K562 (cell line): ENCODE measurements at regions not wholly inside any gene's neighbourhood (a gene's known extent, or its start where the extent isn't known, plus 50 kb on each side); places are given as distances from the start of the nearest gene placed in this dataset.

Experiments used
- ATAC-seq: fragments of 200-7000 bp; cut with Tn5 transposase; 3 replicates; pipeline ENCODE4 v1.9.1; 2020; ENCODE audit warnings: moderate library complexity
- BruUV-seq: library from RNA; stranded (reverse); fragments of 400-500 nt; replicated peaks from 2 replicates; lab custom pipeline; 2021; lab: Mats Ljungman, UMichigan
- CTCF ChIA-PET: fragments of 300-600 bp; formaldehyde crosslinking; extraction: SDS; loops from one replicate; lab custom pipeline; 2021; ENCODE audit warnings: low intra/inter-chr PET ratio; lab: Yijun Ruan, JAX
- POLR2A ChIA-PET: fragments of 300-600, 350-650 bp; sonication (Branson Sonifier 250); formaldehyde crosslinking; extraction: SDS; loops from one replicate; lab custom pipeline; 2021; ENCODE audit warnings: antibody characterized with exemption, inconsistent platforms; lab: Yijun Ruan, JAX
- DNase-seq, 4 experiments: peaks; one replicate each; pipeline versions ENCODE4 v3.0.0 to v3.0.0-alpha.2; 2011 to 2018; ENCODE audit warnings: low spot score in 3 of 4, mixed read lengths in 3 of 4; ENCODE audit errors: extremely low read depth in 1 of 4
- FAIRE-seq: peaks from 2 replicates; lab custom pipeline; 2011; peaks lifted over from hg19 to GRCh38; lab: Jason Lieb, UNC
- H2AFZ ChIP-seq: 2 replicates; pipeline ENCODE4 v1.6.0; 2011; ENCODE audit warnings: low read depth, low read length, control low read depth, inconsistent platforms
- H3K27ac ChIP-seq: fragments of 200-600 bp; 3 replicates; pipeline ENCODE4 v1.8.0; 2011; ENCODE audit warnings: low read depth, mild to moderate bottlenecking, control low read depth, inconsistent platforms, low read length, moderate library complexity, mixed read lengths; ENCODE audit errors: extremely low read depth
- H3K27me3 ChIP-seq, 2 experiments: fragments of 300-600 bp in 1 of 2; 2 replicates in 1 of 2; 3 replicates in 1 of 2; pipeline versions ENCODE4 v1.6.0 to v1.8.0; 2011; ENCODE audit warnings: inconsistent platforms in 2 of 2, low read length in 2 of 2, mild to moderate bottlenecking in 1 of 2, mixed read lengths in 1 of 2, moderate library complexity in 1 of 2; ENCODE audit not compliant: control insufficient read depth in 2 of 2, insufficient read depth in 2 of 2
- H3K36me3 ChIP-seq: fragments of 300-600 bp; 3 replicates; pipeline ENCODE4 v1.8.0; 2011; ENCODE audit warnings: mild to moderate bottlenecking, low read length, inconsistent platforms; ENCODE audit not compliant: control insufficient read depth, insufficient read depth
- H3K4me1 ChIP-seq, 2 experiments: fragments of 200-600 bp in 1 of 2; replicated peaks in 1 of 2; 2 replicates in 1 of 2; 3 replicates in 1 of 2; pipeline versions ENCODE4 v1.5.1 to v1.8.0; 2011; ENCODE audit warnings: inconsistent platforms in 2 of 2, low read length in 2 of 2, mild to moderate bottlenecking in 1 of 2, mixed read lengths in 1 of 2, moderate library complexity in 1 of 2; ENCODE audit not compliant: control insufficient read depth in 2 of 2, insufficient read depth in 2 of 2
- H3K4me2 ChIP-seq: 2 replicates; pipeline ENCODE4 v1.6.1; 2011; ENCODE audit warnings: low read length, control low read depth, inconsistent platforms, mixed read lengths; ENCODE audit not compliant: insufficient read depth
- H3K4me3 ChIP-seq: fragments of 200-600 bp; sonication (generic), shearing (Covaris generic); 2 replicates; pipeline ENCODE4 v1.5.1; 2016; ENCODE audit warnings: control low read depth, inconsistent platforms
- H3K79me2 ChIP-seq: fragments of 200-600 bp; 3 replicates; pipeline ENCODE4 v1.8.0; 2011; ENCODE audit warnings: low read length, inconsistent platforms; ENCODE audit not compliant: control insufficient read depth, insufficient read depth
- H3K9ac ChIP-seq, 2 experiments: 2 replicates each; pipeline versions ENCODE4 v1.6.0 to v1.6.1; 2011; ENCODE audit warnings: low read depth in 2 of 2, low read length in 2 of 2, control low read depth in 1 of 2, inconsistent platforms in 1 of 2, mild to moderate bottlenecking in 1 of 2, mixed read lengths in 1 of 2; ENCODE audit not compliant: insufficient read depth in 1 of 2
- H3K9me1 ChIP-seq: one replicate; pipeline ENCODE4 v1.6.0; 2011; ENCODE audit warnings: inconsistent platforms, mild to moderate bottlenecking, low read length, moderate library complexity; ENCODE audit not compliant: control insufficient read depth, insufficient read depth
- H3K9me3 ChIP-seq: replicated peaks from 2 replicates; pipeline ENCODE4 v1.5.1; 2011; ENCODE audit warnings: low read depth, low read length, inconsistent platforms; ENCODE audit not compliant: control insufficient read depth, insufficient read depth
- H4K20me1 ChIP-seq: replicated peaks from 2 replicates; pipeline ENCODE4 v1.6.1; 2011; ENCODE audit warnings: low read length, inconsistent platforms, mixed read lengths; ENCODE audit not compliant: control insufficient read depth, insufficient read depth
- DMBX1 ChIP-seq: fragments of 250-450 bp; sonication (Bioruptor Pico); IDR thresholded peaks from 2 replicates; pipeline ENCODE4 v1.8.0; 2022; ENCODE audit warnings: inconsistent platforms, mild to moderate bottlenecking, moderate library complexity, borderline replicate concordance
- ETS1 ChIP-seq: conservative IDR thresholded peaks from 2 replicates; pipeline ENCODE4 v1.6.1; 2011; ENCODE audit warnings: low read depth, mild to moderate bottlenecking, low read length; ENCODE audit not compliant: control insufficient read depth
- EWSR1 ChIP-seq: fragments of 450-650 bp; IDR thresholded peaks from 2 replicates; pipeline ENCODE4 v1.6.1; 2018; ENCODE audit warnings: borderline replicate concordance, mild to moderate bottlenecking, low read depth, moderate library complexity; ENCODE audit not compliant: partially characterized antibody
- ILF3 ChIP-seq: fragments of 450-650 bp; IDR thresholded peaks from 2 replicates; pipeline ENCODE4 v1.6.1; 2018; ENCODE audit warnings: antibody characterized with exemption, mild to moderate bottlenecking, moderate library complexity, borderline replicate concordance
- PATZ1 ChIP-seq: fragments of 250-450 bp; sonication (Bioruptor Pico); IDR thresholded peaks from 2 replicates; pipeline ENCODE4 v1.5.0; 2020; ENCODE audit warnings: mild to moderate bottlenecking, borderline replicate concordance
- TBP ChIP-seq: optimal IDR thresholded peaks from 2 replicates; pipeline ENCODE3; 2011; ENCODE audit warnings: low read depth, low read length, improper control_type of control experiment
- ZBED1 ChIP-seq: IDR thresholded peaks from 2 replicates; pipeline ENCODE4 v1.6.1; 2014
- WGBS: fragments of 100-300 bp; shearing (Covaris generic); methylation state at CpG from one replicate; pipeline ENCODE4 v1.1.6; 2016; ENCODE audit warnings: low coverage, mixed read lengths; ENCODE audit not compliant: insufficient coverage; ENCODE audit errors: missing lambda C conversion rate; 5-methylcytosine and 5-hydroxymethylcytosine counted together
- in situ Hi-C: fragments of 300-500 bp; cut with MboI; formaldehyde crosslinking; loops from 4 replicates; pipeline ENCODE4 v1.15.0; 2018; ENCODE audit warnings: inconsistent platforms, mixed read lengths
- intact Hi-C: fragments of 100-400 bp; cut with micrococcal nuclease; formaldehyde crosslinking; loops from 2 replicates; pipeline ENCODE4 v1.14.2; 2022
- TF ChIP-seq, protein P1 (sequence below): fragments of 250-450 bp; sonication (Bioruptor Pico); IDR thresholded peaks from 2 replicates; pipeline ENCODE4 v1.5.0; 2021
- TF ChIP-seq, protein P2 (sequence below), 2 experiments: fragments of 450-650 bp in 1 of 2; sonication (generic) in 1 of 2; formaldehyde crosslinking in 1 of 2; IDR thresholded peaks; 2 replicates each; pipeline versions ENCODE4 v1.7.1 to v1.9.0; 2016 to 2022; ENCODE audit warnings: inconsistent platforms in 1 of 2, mild to moderate bottlenecking in 1 of 2, missing genetic modification reagents in 1 of 2

DNA sequence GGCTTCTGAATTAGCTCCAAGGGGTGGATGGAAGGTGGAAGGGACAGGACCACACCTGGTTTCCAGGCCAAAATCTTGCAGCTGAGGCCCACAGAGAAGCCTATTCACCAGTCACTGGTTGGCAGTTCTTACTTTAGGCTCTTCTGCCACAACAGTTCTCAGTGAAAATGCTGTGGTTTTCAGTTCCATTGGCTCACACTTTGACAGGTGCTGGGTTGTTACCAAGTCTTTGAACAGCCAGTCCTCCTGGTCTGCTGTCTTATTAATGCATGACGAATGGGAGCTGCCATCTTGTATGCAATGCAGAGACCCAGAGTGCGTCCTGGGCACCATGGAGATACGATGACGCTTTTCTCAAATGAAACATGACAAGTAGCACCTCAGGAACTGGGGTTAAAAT lies 232.0 kb upstream of the ZBED5 start:
- POLR2A ChIA-PET, result no interaction called here
- no peak for ATAC-seq
- no peaks in the 10 kb centered on the region for H4K20me1 ChIP-seq
- WGBS, result 2% methylated on average over 4 of the region's 4 CpGs
- no peak for DNase-seq
- no TSS peak for BruUV-seq
- H3K4me3 ChIP-seq, result no peak overlapping the region
- no peak overlapping the region for H3K9ac ChIP-seq
- no peak overlapping the region for H3K27ac ChIP-seq
- H3K9me3 ChIP-seq, result peaks cover 2% of the 10 kb centered on the region; the same call in 1 of the 2 replicates
- intact Hi-C loops, result no loop called here
- no peak for FAIRE-seq
- H3K27me3 ChIP-seq, result no peaks in the 10 kb centered on the region
- in situ Hi-C loops, result no loop called here
- no peaks in the 10 kb centered on the region for H3K4me1 ChIP-seq
- H3K36me3 ChIP-seq, result no peaks in the 10 kb centered on the region
- no peak overlapping the region for H2AFZ ChIP-seq
- CTCF ChIA-PET, result no interaction called here
- H3K9me1 ChIP-seq, result no peaks in the 10 kb centered on the region
- H3K79me2 ChIP-seq, result no peaks in the 10 kb centered on the region
- H3K4me2 ChIP-seq, result no peak overlapping the region
- no peak for TF ChIP-seq TBP
- TF ChIP-seq DMBX1 (CRISPR knock-in tag), result no peak
- no peak for TF ChIP-seq ILF3
- no peak for TF ChIP-seq PATZ1
- no peak for TF ChIP-seq EWSR1
- no peak for TF ChIP-seq ZBED1
- TF ChIP-seq, protein P1, sequence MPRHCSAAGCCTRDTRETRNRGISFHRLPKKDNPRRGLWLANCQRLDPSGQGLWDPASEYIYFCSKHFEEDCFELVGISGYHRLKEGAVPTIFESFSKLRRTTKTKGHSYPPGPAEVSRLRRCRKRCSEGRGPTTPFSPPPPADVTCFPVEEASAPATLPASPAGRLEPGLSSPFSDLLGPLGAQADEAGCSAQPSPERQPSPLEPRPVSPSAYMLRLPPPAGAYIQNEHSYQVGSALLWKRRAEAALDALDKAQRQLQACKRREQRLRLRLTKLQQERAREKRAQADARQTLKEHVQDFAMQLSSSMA (CRISPR knock-in tag), result no peak
- no peak for TF ChIP-seq ETS1
- TF ChIP-seq, protein P2, sequence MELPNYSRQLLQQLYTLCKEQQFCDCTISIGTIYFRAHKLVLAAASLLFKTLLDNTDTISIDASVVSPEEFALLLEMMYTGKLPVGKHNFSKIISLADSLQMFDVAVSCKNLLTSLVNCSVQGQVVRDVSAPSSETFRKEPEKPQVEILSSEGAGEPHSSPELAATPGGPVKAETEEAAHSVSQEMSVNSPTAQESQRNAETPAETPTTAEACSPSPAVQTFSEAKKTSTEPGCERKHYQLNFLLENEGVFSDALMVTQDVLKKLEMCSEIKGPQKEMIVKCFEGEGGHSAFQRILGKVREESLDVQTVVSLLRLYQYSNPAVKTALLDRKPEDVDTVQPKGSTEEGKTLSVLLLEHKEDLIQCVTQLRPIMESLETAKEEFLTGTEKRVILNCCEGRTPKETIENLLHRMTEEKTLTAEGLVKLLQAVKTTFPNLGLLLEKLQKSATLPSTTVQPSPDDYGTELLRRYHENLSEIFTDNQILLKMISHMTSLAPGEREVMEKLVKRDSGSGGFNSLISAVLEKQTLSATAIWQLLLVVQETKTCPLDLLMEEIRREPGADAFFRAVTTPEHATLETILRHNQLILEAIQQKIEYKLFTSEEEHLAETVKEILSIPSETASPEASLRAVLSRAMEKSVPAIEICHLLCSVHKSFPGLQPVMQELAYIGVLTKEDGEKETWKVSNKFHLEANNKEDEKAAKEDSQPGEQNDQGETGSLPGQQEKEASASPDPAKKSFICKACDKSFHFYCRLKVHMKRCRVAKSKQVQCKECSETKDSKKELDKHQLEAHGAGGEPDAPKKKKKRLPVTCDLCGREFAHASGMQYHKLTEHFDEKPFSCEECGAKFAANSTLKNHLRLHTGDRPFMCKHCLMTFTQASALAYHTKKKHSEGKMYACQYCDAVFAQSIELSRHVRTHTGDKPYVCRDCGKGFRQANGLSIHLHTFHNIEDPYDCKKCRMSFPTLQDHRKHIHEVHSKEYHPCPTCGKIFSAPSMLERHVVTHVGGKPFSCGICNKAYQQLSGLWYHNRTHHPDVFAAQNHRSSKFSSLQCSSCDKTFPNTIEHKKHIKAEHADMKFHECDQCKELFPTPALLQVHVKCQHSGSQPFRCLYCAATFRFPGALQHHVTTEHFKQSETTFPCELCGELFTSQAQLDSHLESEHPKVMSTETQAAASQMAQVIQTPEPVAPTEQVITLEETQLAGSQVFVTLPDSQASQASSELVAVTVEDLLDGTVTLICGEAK (IDR thresholded peaks at IDR 0.05), result no peak
- TF ChIP-seq, protein P2 (CRISPR knock-in tag; IDR thresholded peaks at IDR 0.05), result no peak
